ENCODE measurements at regions not wholly inside any gene's neighbourhood (a gene's known extent, or its start where the extent isn't known, plus 50 kb on each side); places are given as distances from the start of the nearest gene placed in this dataset.

DNA sequence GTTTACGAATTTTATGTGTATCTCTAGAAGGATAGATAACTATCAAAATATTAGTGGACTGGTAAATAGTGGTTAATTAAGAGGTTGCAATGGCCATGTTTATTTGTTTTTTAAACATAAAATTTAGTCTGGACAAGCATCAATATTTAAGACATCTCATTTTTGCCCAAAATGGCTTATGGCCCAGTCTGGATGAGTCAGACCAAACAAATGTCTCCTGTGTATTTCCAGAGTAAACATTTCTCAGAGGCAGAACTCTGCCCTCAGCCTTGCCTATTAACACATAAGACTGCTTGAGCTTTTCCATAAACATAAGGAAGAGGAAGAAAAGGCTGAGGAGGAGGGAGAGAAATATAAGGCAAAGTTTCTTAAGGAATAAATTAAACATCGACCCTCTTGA is 277.1 kb upstream of the DIAPH2 start:
- no peak for DNase-seq
- H3K9me3 ChIP-seq, result no peaks in the 10 kb centered on the region
- intact Hi-C loops (cut with DNase I; ENCODE audit: low total_unique reads), result no loop called here
- TF ChIP-seq, protein P1, sequence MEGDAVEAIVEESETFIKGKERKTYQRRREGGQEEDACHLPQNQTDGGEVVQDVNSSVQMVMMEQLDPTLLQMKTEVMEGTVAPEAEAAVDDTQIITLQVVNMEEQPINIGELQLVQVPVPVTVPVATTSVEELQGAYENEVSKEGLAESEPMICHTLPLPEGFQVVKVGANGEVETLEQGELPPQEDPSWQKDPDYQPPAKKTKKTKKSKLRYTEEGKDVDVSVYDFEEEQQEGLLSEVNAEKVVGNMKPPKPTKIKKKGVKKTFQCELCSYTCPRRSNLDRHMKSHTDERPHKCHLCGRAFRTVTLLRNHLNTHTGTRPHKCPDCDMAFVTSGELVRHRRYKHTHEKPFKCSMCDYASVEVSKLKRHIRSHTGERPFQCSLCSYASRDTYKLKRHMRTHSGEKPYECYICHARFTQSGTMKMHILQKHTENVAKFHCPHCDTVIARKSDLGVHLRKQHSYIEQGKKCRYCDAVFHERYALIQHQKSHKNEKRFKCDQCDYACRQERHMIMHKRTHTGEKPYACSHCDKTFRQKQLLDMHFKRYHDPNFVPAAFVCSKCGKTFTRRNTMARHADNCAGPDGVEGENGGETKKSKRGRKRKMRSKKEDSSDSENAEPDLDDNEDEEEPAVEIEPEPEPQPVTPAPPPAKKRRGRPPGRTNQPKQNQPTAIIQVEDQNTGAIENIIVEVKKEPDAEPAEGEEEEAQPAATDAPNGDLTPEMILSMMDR (IDR thresholded peaks at IDR 0.05), result no peak
- H3K27ac ChIP-seq, result peak overlapping the region; percentile 63 to 73
- peaks cover 0 to 24% (median 6%) of the 10 kb centered on the region in 4 donors for H3K4me1 ChIP-seq
- no peaks in the 10 kb centered on the region for H3K27me3 ChIP-seq
- no peak overlapping the region for H3K4me3 ChIP-seq
- H3K36me3 ChIP-seq, result no peaks in the 10 kb centered on the region

DNA sequence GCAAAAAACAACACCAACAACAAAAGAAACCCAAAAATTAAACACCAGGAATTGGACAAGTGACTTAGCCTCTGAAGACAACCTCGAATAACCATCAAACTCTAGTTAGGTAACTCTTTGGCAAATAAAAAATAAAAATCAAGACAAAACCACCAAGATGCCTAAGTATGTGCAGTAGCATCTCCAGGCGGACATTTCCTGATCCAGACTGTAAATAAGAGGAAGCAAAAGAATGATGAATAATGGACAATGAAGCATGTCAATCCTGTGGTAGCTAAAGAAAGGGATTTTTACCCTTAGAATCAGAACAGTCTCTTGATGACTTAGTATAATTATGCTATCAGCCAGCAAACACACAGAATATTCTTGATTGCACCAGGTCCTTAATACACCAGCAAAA is 276.7 kb upstream of the DIAPH2 start:
- DNase-seq, result no peak
- H3K4me1 ChIP-seq, result peaks cover 0 to 24% (median 6%) of the 10 kb centered on the region in 4 donors
- no peak overlapping the region for H3K4me3 ChIP-seq
- intact Hi-C loops (cut with DNase I; ENCODE audit: low total_unique reads), result no loop called here
- no peaks in the 10 kb centered on the region for H3K27me3 ChIP-seq
- no peaks in the 10 kb centered on the region for H3K9me3 ChIP-seq
- H3K27ac ChIP-seq, result peak overlapping the region; percentile 63 to 73
- TF ChIP-seq, protein P1 (IDR thresholded peaks at IDR 0.05), result no peak
- no peaks in the 10 kb centered on the region for H3K36me3 ChIP-seq

DNA sequence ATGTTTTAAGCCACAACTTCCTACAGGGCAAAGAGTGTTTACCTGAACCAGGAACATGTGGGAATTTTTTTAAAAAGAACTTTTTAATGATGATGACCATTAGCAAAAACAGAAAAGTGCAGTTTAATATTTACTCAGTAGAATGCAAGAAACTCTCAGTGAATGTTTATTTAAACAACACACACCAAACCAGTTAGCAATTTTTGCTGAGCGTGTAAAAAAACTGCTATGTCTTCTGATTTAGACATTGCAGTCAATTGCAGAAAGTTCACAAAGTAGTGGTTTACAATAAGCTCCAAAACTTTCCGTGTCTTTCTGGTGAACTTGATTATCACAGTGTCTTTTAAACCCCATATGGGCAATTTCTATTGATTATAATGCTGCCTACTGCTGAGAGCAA is 273.7 kb upstream of the DIAPH2 start:
- TF ChIP-seq, protein P1 (IDR thresholded peaks at IDR 0.05), result no peak
- no peaks in the 10 kb centered on the region for H3K36me3 ChIP-seq
- no peak overlapping the region for H3K27ac ChIP-seq

DNA sequence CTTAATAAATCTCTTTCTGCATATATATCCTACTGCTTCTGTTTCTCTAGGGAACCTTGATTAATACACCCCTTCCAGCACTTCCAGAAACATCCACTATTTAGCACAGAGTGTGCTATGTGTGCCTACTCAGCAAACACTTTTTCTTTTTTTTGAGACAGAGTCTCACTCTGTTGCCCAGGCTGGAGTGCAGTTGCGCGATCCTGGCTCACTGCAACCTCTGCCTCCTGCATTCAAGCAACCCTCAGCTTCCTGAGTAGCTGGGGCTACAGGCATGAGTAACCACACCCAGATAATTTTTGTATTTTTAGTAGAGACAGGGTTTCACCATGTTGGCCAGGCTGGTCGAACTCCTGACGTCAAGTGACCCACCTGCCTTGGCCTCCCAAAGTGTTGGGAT is 266.9 kb upstream of the DIAPH2 start:
- Histone ChIP-seq H3K4me1 (no peaks in the 10 kb centered on the region), H3K9me3 (no peaks in the 10 kb centered on the region), H3K27ac (no peak overlapping the region), H3K27me3 (no peaks in the 10 kb centered on the region), H3K4me3 (no peak overlapping the region), H3K36me3 (no peaks in the 10 kb centered on the region)
- intact Hi-C loops (cut with DNase I; ENCODE audit: low total_unique reads), result no loop called here
- TF ChIP-seq, protein P1 (IDR thresholded peaks at IDR 0.05), result no peak
- DNase-seq, result no peak

More for the DNA sequence above, 273.7 kb upstream of the DIAPH2 start:
- peaks cover 0 to 24% (median 6%) of the 10 kb centered on the region in 4 donors for H3K4me1 ChIP-seq
- intact Hi-C loops (cut with DNase I; ENCODE audit: low total_unique reads), result no loop called here
- DNase-seq, result no peak
- H3K27me3 ChIP-seq, result no peaks in the 10 kb centered on the region
- H3K4me3 ChIP-seq, result no peak overlapping the region
- no peaks in the 10 kb centered on the region for H3K9me3 ChIP-seq

DNA sequence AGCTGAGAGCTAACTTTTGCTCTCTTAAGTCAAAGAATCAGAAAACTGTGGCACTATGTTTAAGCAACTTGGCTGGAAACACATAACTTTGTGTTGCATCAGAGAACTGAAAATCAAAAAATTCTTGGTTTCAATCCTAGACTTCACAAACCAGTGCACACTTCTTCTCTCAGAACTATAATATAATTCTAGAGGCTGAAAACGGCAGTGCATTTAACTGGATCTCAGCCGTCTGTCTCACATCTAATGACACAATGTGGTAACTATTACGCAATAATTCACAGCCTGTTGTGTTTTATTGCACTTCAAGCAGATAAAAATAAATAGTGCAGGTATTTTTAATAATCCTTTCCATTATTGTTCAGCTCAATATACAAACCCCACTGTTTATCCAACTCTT is 260.6 kb upstream of the DIAPH2 start:
- H3K9me3 ChIP-seq, result no peaks in the 10 kb centered on the region
- DNase-seq, result no peak
- intact Hi-C loops (cut with DNase I; ENCODE audit: low total_unique reads), result no loop called here
- TF ChIP-seq, protein P1 (IDR thresholded peaks at IDR 0.05), result no peak
- H3K27me3 ChIP-seq, result no peaks in the 10 kb centered on the region
- no peaks in the 10 kb centered on the region for H3K36me3 ChIP-seq
- peaks cover 0 to 27% (median 7%) of the 10 kb centered on the region in 4 donors for H3K4me1 ChIP-seq
- H3K27ac ChIP-seq, result peak overlapping the region; percentile 57 to 62
- no peak overlapping the region for H3K4me3 ChIP-seq

DNA sequence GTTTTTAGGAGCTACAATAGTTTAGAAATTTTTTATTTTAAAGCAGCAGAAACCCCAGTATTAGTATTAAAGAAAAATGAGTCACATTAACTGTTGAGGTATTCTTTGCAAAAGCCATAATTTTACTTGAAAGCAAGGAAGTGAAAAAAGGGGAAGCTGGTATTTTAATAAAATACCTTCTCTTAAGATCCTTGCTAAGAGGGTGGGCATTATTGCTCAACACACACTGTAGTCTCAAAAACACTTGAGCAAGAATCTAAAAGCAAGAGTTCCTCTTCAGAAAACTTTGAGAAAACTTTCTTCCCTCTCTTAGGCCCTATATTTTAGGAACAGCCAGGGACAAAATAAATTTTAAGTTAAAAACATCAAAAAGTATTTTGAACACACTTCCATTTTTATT is 259.4 kb upstream of the DIAPH2 start:
- peak overlapping the region; percentile 57 to 62 for H3K27ac ChIP-seq
- no peaks in the 10 kb centered on the region for H3K27me3 ChIP-seq
- TF ChIP-seq, protein P1 (IDR thresholded peaks at IDR 0.05), result no peak
- no peak overlapping the region for H3K4me3 ChIP-seq
- H3K4me1 ChIP-seq, result peaks cover 0 to 34% (median 7%) of the 10 kb centered on the region in 4 donors
- no peak for DNase-seq
- intact Hi-C loops (cut with DNase I; ENCODE audit: low total_unique reads), result no loop called here
- H3K9me3 ChIP-seq, result no peaks in the 10 kb centered on the region
- H3K36me3 ChIP-seq, result no peaks in the 10 kb centered on the region

Measured in tibial artery (tissue), 4 donors.